Calu3 (cell line): ENCODE measurements at regions not wholly inside any gene's neighbourhood (a gene's known extent, or its start where the extent isn't known, plus 50 kb on each side); places are given as distances from the start of the nearest gene placed in this dataset.

Experiments
- BruUV-seq: library from RNA; stranded (reverse); fragments of 400-500 nt; replicated peaks from 2 replicates; lab custom pipeline; 2021; lab: Mats Ljungman, UMichigan
- CTCF ChIA-PET: fragments of 300-600 bp; sonication (Branson Sonifier 250); formaldehyde crosslinking; loops from one replicate; lab custom pipeline; 2022; ENCODE audit warnings: antibody characterized with exemption; lab: Charles Lee
- DNase-seq: peaks from one replicate; pipeline ENCODE4 v3.0.0; 2022
- H3K27ac Mint-ChIP-seq: one replicate; pipeline ENCODE4 v1.8.0; 2022; ENCODE audit warnings: mixed read lengths; ENCODE audit not compliant: unreplicated experiment
- H3K27me3 Mint-ChIP-seq: one replicate; pipeline ENCODE4 v1.8.0; 2022; ENCODE audit warnings: mixed read lengths; ENCODE audit not compliant: unreplicated experiment
- H3K36me3 Mint-ChIP-seq: one replicate; pipeline ENCODE4 v1.8.0; 2022; ENCODE audit warnings: mild to moderate bottlenecking, moderate library complexity, mixed read lengths; ENCODE audit not compliant: insufficient read depth, unreplicated experiment
- H3K4me1 Mint-ChIP-seq: one replicate; pipeline ENCODE4 v1.8.0; 2022; ENCODE audit warnings: mild to moderate bottlenecking, low read depth, mixed read lengths; ENCODE audit not compliant: unreplicated experiment
- H3K4me3 Mint-ChIP-seq: one replicate; pipeline ENCODE4 v1.8.0; 2022; ENCODE audit warnings: mild to moderate bottlenecking, low read depth, moderate library complexity, mixed read lengths; ENCODE audit not compliant: unreplicated experiment
- H3K9me3 Mint-ChIP-seq: one replicate; pipeline ENCODE4 v1.8.0; 2022; ENCODE audit warnings: low read depth, mixed read lengths; ENCODE audit not compliant: unreplicated experiment
- intact Hi-C: fragments of 100-400 bp; cut with micrococcal nuclease; formaldehyde crosslinking; loops from one replicate; pipeline ENCODE4 v1.10.0; 2022; ENCODE audit not compliant: unreplicated experiment
- TF ChIP-seq, protein P1 (sequence below): fragments of 200-600 bp; IDR thresholded peaks from one replicate; pipeline ENCODE4 v1.8.0; 2022; ENCODE audit warnings: antibody characterized with exemption; ENCODE audit not compliant: unreplicated experiment

DNA sequence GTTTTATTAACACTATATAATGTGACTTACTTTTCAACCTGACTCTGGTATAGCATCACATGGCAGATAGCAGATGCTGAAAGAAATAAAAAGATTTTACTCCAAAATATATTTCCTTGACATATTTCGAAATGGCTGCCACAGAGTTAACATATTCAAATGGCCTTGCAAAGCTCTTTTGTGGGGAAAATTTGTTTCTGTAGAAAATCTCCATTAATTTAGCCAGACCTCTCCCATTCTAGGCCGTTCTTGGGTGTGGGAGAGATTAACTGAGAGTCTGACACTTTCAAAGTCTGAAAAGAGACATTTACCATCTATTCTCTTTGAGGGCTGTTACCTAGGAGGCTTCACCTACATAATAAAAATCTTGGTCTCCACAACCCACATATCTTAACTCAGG, 217.2 kb downstream of the OTOR start:
- intact Hi-C loops: no loop called here
- no peak overlapping the region for H3K27ac Mint-ChIP-seq
- H3K36me3 Mint-ChIP-seq: no peaks in the 10 kb centered on the region
- CTCF ChIA-PET: no interaction called here
- no peak for DNase-seq
- peaks cover 11% of the 10 kb centered on the region for H3K27me3 Mint-ChIP-seq
- TF ChIP-seq, protein P1, sequence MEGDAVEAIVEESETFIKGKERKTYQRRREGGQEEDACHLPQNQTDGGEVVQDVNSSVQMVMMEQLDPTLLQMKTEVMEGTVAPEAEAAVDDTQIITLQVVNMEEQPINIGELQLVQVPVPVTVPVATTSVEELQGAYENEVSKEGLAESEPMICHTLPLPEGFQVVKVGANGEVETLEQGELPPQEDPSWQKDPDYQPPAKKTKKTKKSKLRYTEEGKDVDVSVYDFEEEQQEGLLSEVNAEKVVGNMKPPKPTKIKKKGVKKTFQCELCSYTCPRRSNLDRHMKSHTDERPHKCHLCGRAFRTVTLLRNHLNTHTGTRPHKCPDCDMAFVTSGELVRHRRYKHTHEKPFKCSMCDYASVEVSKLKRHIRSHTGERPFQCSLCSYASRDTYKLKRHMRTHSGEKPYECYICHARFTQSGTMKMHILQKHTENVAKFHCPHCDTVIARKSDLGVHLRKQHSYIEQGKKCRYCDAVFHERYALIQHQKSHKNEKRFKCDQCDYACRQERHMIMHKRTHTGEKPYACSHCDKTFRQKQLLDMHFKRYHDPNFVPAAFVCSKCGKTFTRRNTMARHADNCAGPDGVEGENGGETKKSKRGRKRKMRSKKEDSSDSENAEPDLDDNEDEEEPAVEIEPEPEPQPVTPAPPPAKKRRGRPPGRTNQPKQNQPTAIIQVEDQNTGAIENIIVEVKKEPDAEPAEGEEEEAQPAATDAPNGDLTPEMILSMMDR: no peak
- H3K4me1 Mint-ChIP-seq: no peaks in the 10 kb centered on the region
- BruUV-seq: no TSS peak
- H3K4me3 Mint-ChIP-seq: no peak overlapping the region
- H3K9me3 Mint-ChIP-seq: no peaks in the 10 kb centered on the region

- H3K4me3 Mint-ChIP-seq: no peak overlapping the region
- no TSS peak for BruUV-seq
- DNase-seq: no peak
Observed at GRCh38 chr20:16966276-16966880, 218.2 kb downstream of the OTOR start.

GRCh38 chr20:16968099-16968498, 219.9 kb downstream of the OTOR start:
- CTCF ChIA-PET: no interaction called here
- peaks cover 12% of the 10 kb centered on the region for H3K27me3 Mint-ChIP-seq
- intact Hi-C loops: no loop called here
- no peak overlapping the region for H3K4me3 Mint-ChIP-seq
- H3K36me3 Mint-ChIP-seq: no peaks in the 10 kb centered on the region
- TF ChIP-seq, protein P1: no peak
- H3K4me1 Mint-ChIP-seq: no peaks in the 10 kb centered on the region
- no peak overlapping the region for H3K27ac Mint-ChIP-seq
- no peak for DNase-seq
- no TSS peak for BruUV-seq
- H3K9me3 Mint-ChIP-seq: no peaks in the 10 kb centered on the region

More at GRCh38 chr20:16966276-16966880, 218.2 kb downstream of the OTOR start:
- H3K27me3 Mint-ChIP-seq: peaks cover 12% of the 10 kb centered on the region
- no peak overlapping the region for H3K27ac Mint-ChIP-seq
- no peaks in the 10 kb centered on the region for H3K4me1 Mint-ChIP-seq
- CTCF ChIA-PET: interaction anchor here (0.6 kb wide), 1 partner anchor 431 kb away, joined by 3 read pairs; no protein-coding TSS in a partner anchor
- TF ChIP-seq, protein P1: no peak
- intact Hi-C loops: no loop called here
- no peaks in the 10 kb centered on the region for H3K9me3 Mint-ChIP-seq
- H3K36me3 Mint-ChIP-seq: no peaks in the 10 kb centered on the region

GRCh38 chr20:16970776-16971175, 222.6 kb downstream of the OTOR start:
- no TSS peak for BruUV-seq
- peaks cover 12% of the 10 kb centered on the region for H3K27me3 Mint-ChIP-seq
- TF ChIP-seq, protein P1: no peak
- intact Hi-C loops: no loop called here
- no peak overlapping the region for H3K4me3 Mint-ChIP-seq
- no peak overlapping the region for H3K27ac Mint-ChIP-seq
- no peaks in the 10 kb centered on the region for H3K9me3 Mint-ChIP-seq
- CTCF ChIA-PET: no interaction called here
- no peaks in the 10 kb centered on the region for H3K4me1 Mint-ChIP-seq
- no peaks in the 10 kb centered on the region for H3K36me3 Mint-ChIP-seq
- DNase-seq: no peak
